ENCODE measurements at regions not wholly inside any gene's neighbourhood (a gene's known extent, or its start where the extent isn't known, plus 50 kb on each side); places are given as distances from the start of the nearest gene placed in this dataset.

GRCh38 chr6:78353040-78353439 is 514.3 kb upstream of the IRAK1BP1 start:
- DNase-seq (ENCODE audit: extremely low spot score in 2 of 2): no peak
- Histone ChIP-seq H3K9me3 (no peaks in the 10 kb centered on the region), H3K4me3 (no peak overlapping the region), H3K4me1 (no peaks in the 10 kb centered on the region), H3K27me3 (no peaks in the 10 kb centered on the region), H3K27ac (no peak overlapping the region), H3K36me3 (no peaks in the 10 kb centered on the region)
- TF ChIP-seq, protein P1, sequence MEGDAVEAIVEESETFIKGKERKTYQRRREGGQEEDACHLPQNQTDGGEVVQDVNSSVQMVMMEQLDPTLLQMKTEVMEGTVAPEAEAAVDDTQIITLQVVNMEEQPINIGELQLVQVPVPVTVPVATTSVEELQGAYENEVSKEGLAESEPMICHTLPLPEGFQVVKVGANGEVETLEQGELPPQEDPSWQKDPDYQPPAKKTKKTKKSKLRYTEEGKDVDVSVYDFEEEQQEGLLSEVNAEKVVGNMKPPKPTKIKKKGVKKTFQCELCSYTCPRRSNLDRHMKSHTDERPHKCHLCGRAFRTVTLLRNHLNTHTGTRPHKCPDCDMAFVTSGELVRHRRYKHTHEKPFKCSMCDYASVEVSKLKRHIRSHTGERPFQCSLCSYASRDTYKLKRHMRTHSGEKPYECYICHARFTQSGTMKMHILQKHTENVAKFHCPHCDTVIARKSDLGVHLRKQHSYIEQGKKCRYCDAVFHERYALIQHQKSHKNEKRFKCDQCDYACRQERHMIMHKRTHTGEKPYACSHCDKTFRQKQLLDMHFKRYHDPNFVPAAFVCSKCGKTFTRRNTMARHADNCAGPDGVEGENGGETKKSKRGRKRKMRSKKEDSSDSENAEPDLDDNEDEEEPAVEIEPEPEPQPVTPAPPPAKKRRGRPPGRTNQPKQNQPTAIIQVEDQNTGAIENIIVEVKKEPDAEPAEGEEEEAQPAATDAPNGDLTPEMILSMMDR (IDR thresholded peaks at IDR 0.05): no peak
- no peak for TF ChIP-seq POLR2A (IDR thresholded peaks at IDR 0.05)
- no peak for TF ChIP-seq POLR2AphosphoS5 (IDR thresholded peaks at IDR 0.05; ENCODE audit: insufficient read depth in 1 of 2, low read depth in 1 of 2)
- intact Hi-C loops (cut with DNase I): no loop called here

DNA sequence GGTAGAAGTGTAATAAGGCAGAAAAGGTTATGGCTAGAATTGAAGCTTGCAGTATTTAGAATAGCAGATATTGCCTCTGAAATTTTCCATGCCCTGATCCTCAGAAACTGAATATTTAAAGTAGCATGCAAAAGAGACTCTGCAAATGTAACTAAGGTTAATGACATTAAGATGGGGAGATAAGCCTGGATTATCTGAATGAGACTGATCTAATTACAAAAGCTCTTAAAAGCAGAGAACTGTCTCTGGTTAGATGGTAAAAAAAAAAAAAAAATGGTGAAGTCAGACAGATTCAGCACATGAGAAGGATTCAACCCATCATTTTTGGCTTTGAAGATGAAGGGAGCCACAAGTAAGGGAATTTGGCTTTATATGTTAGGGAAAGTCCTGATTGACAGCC is 503.7 kb upstream of the IRAK1BP1 start:
- no peaks in the 10 kb centered on the region for H3K36me3 ChIP-seq
- no peak for TF ChIP-seq POLR2A (IDR thresholded peaks at IDR 0.05)
- no peak for TF ChIP-seq POLR2AphosphoS5 (IDR thresholded peaks at IDR 0.05; ENCODE audit: insufficient read depth in 1 of 2, low read depth in 1 of 2)
- TF ChIP-seq, protein P1 (IDR thresholded peaks at IDR 0.05): no peak
- no peak for DNase-seq (ENCODE audit: extremely low spot score in 2 of 2)
- H3K27ac ChIP-seq: no peak overlapping the region
- H3K9me3 ChIP-seq: no peaks in the 10 kb centered on the region
- no peak overlapping the region for H3K4me3 ChIP-seq
- no peaks in the 10 kb centered on the region for H3K4me1 ChIP-seq
- no peaks in the 10 kb centered on the region for H3K27me3 ChIP-seq
- intact Hi-C loops (cut with DNase I): no loop called here

GRCh38 chr6:78365473-78365872 is 501.9 kb upstream of the IRAK1BP1 start:
- no peaks in the 10 kb centered on the region for H3K9me3 ChIP-seq
- intact Hi-C loops (cut with DNase I): no loop called here
- TF ChIP-seq POLR2A (IDR thresholded peaks at IDR 0.05) (no peak), POLR2AphosphoS5 (IDR thresholded peaks at IDR 0.05; ENCODE audit: insufficient read depth in 1 of 2, low read depth in 1 of 2) (no peak)
- TF ChIP-seq, protein P1 (IDR thresholded peaks at IDR 0.05): no peak
- H3K4me3 ChIP-seq: no peak overlapping the region
- no peak overlapping the region for H3K27ac ChIP-seq
- no peaks in the 10 kb centered on the region for H3K36me3 ChIP-seq
- DNase-seq (ENCODE audit: extremely low spot score in 2 of 2): no peak
- H3K27me3 ChIP-seq: no peaks in the 10 kb centered on the region
- no peaks in the 10 kb centered on the region for H3K4me1 ChIP-seq

DNA sequence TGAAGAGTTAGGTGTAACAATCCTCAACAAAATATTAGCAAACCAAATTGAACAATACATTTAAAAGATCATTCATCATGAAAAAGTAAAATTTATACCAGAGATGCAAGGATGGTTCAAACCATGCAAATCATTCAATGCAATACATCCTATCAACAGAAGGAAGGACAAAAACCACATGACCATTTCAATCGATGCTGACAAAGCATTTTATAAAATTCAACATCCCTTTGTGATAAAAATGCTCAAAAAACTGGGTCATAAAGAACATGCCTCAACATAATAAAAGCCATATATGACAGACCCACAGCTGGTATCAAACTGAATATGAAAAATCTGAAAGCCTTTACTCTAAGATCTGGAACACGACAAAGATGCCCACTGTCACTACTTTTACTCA is 490.3 kb upstream of the IRAK1BP1 start:
- no peak for DNase-seq (ENCODE audit: extremely low spot score in 2 of 2)
- H3K9me3 ChIP-seq: no peaks in the 10 kb centered on the region
- no peaks in the 10 kb centered on the region for H3K36me3 ChIP-seq
- intact Hi-C loops (cut with DNase I): no loop called here
- TF ChIP-seq, protein P1 (IDR thresholded peaks at IDR 0.05): no peak
- TF ChIP-seq POLR2A (IDR thresholded peaks at IDR 0.05): no peak
- TF ChIP-seq POLR2AphosphoS5 (IDR thresholded peaks at IDR 0.05; ENCODE audit: insufficient read depth in 1 of 2, low read depth in 1 of 2): no peak
- no peak overlapping the region for H3K4me3 ChIP-seq
- no peak overlapping the region for H3K27ac ChIP-seq
- no peaks in the 10 kb centered on the region for H3K4me1 ChIP-seq
- H3K27me3 ChIP-seq: no peaks in the 10 kb centered on the region

DNA sequence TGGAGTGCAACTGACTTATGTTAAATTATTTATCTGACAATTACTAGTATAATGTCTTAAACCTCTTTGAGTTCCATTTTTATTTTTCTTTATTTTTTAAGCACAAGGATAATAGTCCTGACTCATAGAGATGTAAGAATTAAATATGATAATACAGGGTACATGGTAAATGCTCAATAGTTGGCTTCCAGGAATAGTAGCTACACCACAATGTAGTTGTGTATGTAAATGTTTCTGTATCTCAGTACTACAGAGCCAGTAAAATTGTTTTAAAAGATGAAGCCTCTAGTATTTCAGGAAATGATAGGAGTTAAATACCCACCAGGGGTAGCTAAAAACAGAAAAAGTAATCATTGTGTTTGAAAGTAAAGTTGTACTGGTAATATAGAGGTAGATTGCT is 487.4 kb upstream of the IRAK1BP1 start:
- DNase-seq (ENCODE audit: extremely low spot score in 2 of 2): no peak
- Histone ChIP-seq H3K4me1 (no peaks in the 10 kb centered on the region), H3K9me3 (no peaks in the 10 kb centered on the region), H3K36me3 (no peaks in the 10 kb centered on the region), H3K27me3 (no peaks in the 10 kb centered on the region), H3K27ac (no peak overlapping the region), H3K4me3 (no peak overlapping the region)
- intact Hi-C loops (cut with DNase I): no loop called here
- TF ChIP-seq, protein P1 (IDR thresholded peaks at IDR 0.05): no peak
- no peak for TF ChIP-seq POLR2A (IDR thresholded peaks at IDR 0.05)
- no peak for TF ChIP-seq POLR2AphosphoS5 (IDR thresholded peaks at IDR 0.05; ENCODE audit: insufficient read depth in 1 of 2, low read depth in 1 of 2)
